Erythroblast (primary cell): ENCODE measurements at regions not wholly inside any gene's neighbourhood (a gene's known extent, or its start where the extent isn't known, plus 50 kb on each side); places are given as distances from the start of the nearest gene placed in this dataset.
"Not testable (repeated sequence)": the region's sequence is repeated elsewhere in the genome, so short reads cannot be mapped to it uniquely, and the experiment has no call there.

ENCODE experiments used
- DNase-seq, 2 experiments: peaks; one replicate each; lab custom pipeline; 2025; lab: John Stamatoyannopoulos, UW
- GATA1 ChIP-seq: IDR thresholded peaks from 2 replicates; pipeline ENCODE4 v1.6.1; 2011; ENCODE audit warnings: low read depth, mild to moderate bottlenecking, control low read depth, low read length, moderate library complexity
- POLR2A ChIP-seq: IDR thresholded peaks from 2 replicates; pipeline ENCODE4 v1.6.1; 2011; ENCODE audit warnings: mild to moderate bottlenecking, low read length

GRCh38 chr14:106166232-106166631 is 639.8 kb downstream of the TMEM121 start:
- DNase-seq, result peak in 1 of 2 experiments; percentile 15
- TF ChIP-seq POLR2A (no peak), GATA1 (no peak)

- TF ChIP-seq GATA1 (no peak), POLR2A (no peak)
- DNase-seq, result peak in 1 of 2 experiments; percentile 15
These were observed 640.3 kb downstream of the TMEM121 start for GRCh38 chr14:106166650-106167204.

GRCh38 chr14:106170163-106170658 is 643.8 kb downstream of the TMEM121 start:
- peak; percentile 78 to 83 for DNase-seq

- no peak for DNase-seq
- TF ChIP-seq GATA1 (no peak), POLR2A (no peak)
These were observed 647.8 kb downstream of the TMEM121 start for GRCh38 chr14:106174206-106174605.

- DNase-seq, result not testable (repeated sequence)
These were observed 651.2 kb downstream of the TMEM121 start for GRCh38 chr14:106177266-106178246.

GRCh38 chr14:106179761-106180160 is 653.4 kb downstream of the TMEM121 start:
- TF ChIP-seq POLR2A (no peak), GATA1 (no peak)
- no peak for DNase-seq

GRCh38 chr14:106184771-106185170 is 658.4 kb downstream of the TMEM121 start:
- not testable (repeated sequence) for DNase-seq

GRCh38 chr14:106185174-106185836 is 658.9 kb downstream of the TMEM121 start:
- not testable (repeated sequence) for DNase-seq

- no peak for TF ChIP-seq GATA1
- no peak for TF ChIP-seq POLR2A
- DNase-seq, result peak in 1 of 2 experiments; percentile 4
These were observed 659.5 kb downstream of the TMEM121 start for GRCh38 chr14:106185837-106186233.

GRCh38 chr14:106187216-106187615 is 660.8 kb downstream of the TMEM121 start:
- TF ChIP-seq GATA1 (no peak), POLR2A (no peak)
- no peak for DNase-seq

- DNase-seq, result not testable (repeated sequence)
These were observed 666.3 kb downstream of the TMEM121 start for GRCh38 chr14:106192701-106193100.

- DNase-seq, result peak in 1 of 2 experiments; percentile 0
These were observed 670.1 kb downstream of the TMEM121 start for GRCh38 chr14:106196459-106196858.

- DNase-seq, result not testable (repeated sequence)
These were observed 670.9 kb downstream of the TMEM121 start for GRCh38 chr14:106197264-106197663.

- DNase-seq, result no peak
- TF ChIP-seq GATA1 (no peak), POLR2A (no peak)
These were observed 672.7 kb downstream of the TMEM121 start for GRCh38 chr14:106199097-106199496.
